K562 (cell line): ENCODE measurements at regions not wholly inside any gene's neighbourhood (a gene's known extent, or its start where the extent isn't known, plus 50 kb on each side); places are given as distances from the start of the nearest gene placed in this dataset.

ENCODE experiments used
- ETV6 ChIP-seq, 3 experiments: fragments of 150-350 bp in 1 of 3; sonication (generic) in 1 of 3; formaldehyde crosslinking in 1 of 3; IDR thresholded peaks; 2 replicates each; pipeline versions ENCODE4 v1.6.1 to v1.8.0; 2014 to 2022; ENCODE audit warnings: borderline replicate concordance in 2 of 3, low read depth in 2 of 3, antibody characterized with exemption in 1 of 3, low read length in 1 of 3, mild to moderate bottlenecking in 1 of 3, missing genetic modification reagents in 1 of 3
- POLR2A ChIP-seq: fragments of 450-650 bp; conservative IDR thresholded peaks from 2 replicates; pipeline ENCODE4 v1.6.1; 2016
- ZNF589 ChIP-seq: fragments of 200-800 bp; sonication (Bioruptor generic); IDR thresholded peaks from 2 replicates; pipeline ENCODE4 v1.6.1; 2016; ENCODE audit warnings: low read depth, missing genetic modification characterization, missing compliant biosample characterization

DNA sequence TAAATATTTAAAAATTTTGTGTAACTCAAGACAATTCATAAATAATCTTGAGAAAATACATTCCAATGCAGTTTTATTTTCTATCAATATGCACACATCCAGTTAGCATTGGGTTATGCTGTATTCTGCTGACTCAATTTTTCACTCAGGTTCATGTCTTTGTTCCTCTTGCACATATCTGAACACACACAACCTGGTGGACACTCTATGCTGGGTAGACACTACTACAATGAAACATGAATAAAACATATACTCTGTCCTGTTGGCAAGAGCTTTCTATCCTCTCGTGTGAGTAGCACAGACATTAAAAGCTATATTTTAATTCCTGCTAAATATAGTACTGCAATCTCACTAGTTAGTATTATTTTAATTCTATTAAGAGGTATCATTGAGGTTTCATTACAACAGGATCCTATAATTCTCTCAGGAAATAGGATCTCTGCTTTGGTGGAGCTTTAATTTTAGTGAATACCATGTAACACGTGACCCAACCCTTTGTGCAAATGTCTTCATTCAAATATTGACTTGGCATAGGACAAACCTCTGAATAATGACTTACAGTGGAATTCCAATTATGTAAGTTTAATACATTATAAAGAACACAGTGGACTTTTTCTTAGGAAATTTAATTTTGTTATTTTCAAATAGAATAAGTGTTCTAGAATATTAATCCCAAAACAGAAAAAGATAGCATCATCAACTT lies 342.3 kb upstream of the TMEFF2 start:
- TF ChIP-seq ETV6 (IDR thresholded peaks at IDR 0.05; ENCODE audit: borderline replicate concordance in 1 of 2, low read depth in 2 of 2, low read length in 1 of 2), result no peak
- no peak for TF ChIP-seq ETV6 (CRISPR knock-in tag; IDR thresholded peaks at IDR 0.05; ENCODE audit: borderline replicate concordance)
- TF ChIP-seq POLR2A, result no peak
- TF ChIP-seq ZNF589 (CRISPR knock-in tag), result no peak
